Spleen (tissue), 11 donors: ENCODE measurements at regions not wholly inside any gene's neighbourhood (a gene's known extent, or its start where the extent isn't known, plus 50 kb on each side); places are given as distances from the start of the nearest gene placed in this dataset.

ENCODE experiments used
- DNase-seq: peaks from one replicate; pipeline ENCODE4 v3.0.0-alpha.2; 2020
- H3K27ac ChIP-seq, 8 donors: fragments of 200-600 bp; sonication (generic) in 7 of 8; 1 replicate in 4 of 8; 2 replicates in 4 of 8; pipeline versions ENCODE4 v1.5.0 to v1.8.0; 2016 to 2021; ENCODE audit warnings: inconsistent platforms in 4 of 8, mild to moderate bottlenecking in 4 of 8, moderate library complexity in 1 of 8
- H3K27me3 ChIP-seq, 7 donors: fragments of 200-600 bp; sonication (generic) in 6 of 7; replicated peaks in 1 of 7; 1 replicate in 4 of 7; 2 replicates in 3 of 7; pipeline versions ENCODE4 v1.5.0 to v1.8.0; 2016 to 2021; ENCODE audit warnings: inconsistent platforms in 3 of 7, mild to moderate bottlenecking in 1 of 7
- H3K36me3 ChIP-seq, 6 donors: fragments of 200-600 bp; sonication (generic) in 5 of 6; 1 replicate in 4 of 6; 2 replicates in 2 of 6; pipeline versions ENCODE4 v1.5.0 to v1.8.0; 2016 to 2021; ENCODE audit warnings: inconsistent platforms in 2 of 6
- H3K4me1 ChIP-seq, 6 donors: fragments of 200-600 bp; sonication (generic) in 5 of 6; 1 replicate in 3 of 6; 2 replicates in 3 of 6; pipeline versions ENCODE4 v1.5.0 to v1.8.0; 2016 to 2021; ENCODE audit warnings: inconsistent platforms in 3 of 6
- H3K4me3 ChIP-seq, 8 donors: fragments of 200-600 bp; sonication (generic) in 7 of 8; 1 replicate in 4 of 8; 2 replicates in 4 of 8; pipeline versions ENCODE4 v1.5.0 to v1.8.0; 2016 to 2021; ENCODE audit warnings: inconsistent platforms in 4 of 8, mild to moderate bottlenecking in 4 of 8, moderate library complexity in 2 of 8
- H3K9me3 ChIP-seq, 8 donors: fragments of 200-600 bp; sonication (generic) in 7 of 8; 1 replicate in 4 of 8; 2 replicates in 4 of 8; pipeline versions ENCODE4 v1.5.0 to v1.8.0; 2016 to 2021; ENCODE audit warnings: inconsistent platforms in 4 of 8
- POLR2A ChIP-seq, 3 donors: fragments of 450-650 bp; IDR thresholded peaks; one replicate each; pipeline ENCODE4 v1.5.1; 2017; ENCODE audit warnings: antibody characterized with exemption in 3 of 3, mild to moderate bottlenecking in 1 of 3
- POLR2AphosphoS5 ChIP-seq, 3 donors: sonication (generic); formaldehyde crosslinking; IDR thresholded peaks; one replicate each; pipeline ENCODE4 v1.5.1; 2017; ENCODE audit warnings: antibody characterized with exemption in 3 of 3
- WGBS, 5 donors: extraction: QIAGEN DNeasy Blood & Tissue Kit in 3 of 5; methylation state at CpG; one replicate each; pipeline versions ENCODE4 v1.1.5 to v1.1.7; 2013 to 2018; 5-methylcytosine and 5-hydroxymethylcytosine counted together
- intact Hi-C: fragments of 100-400 bp; cut with DNase I; formaldehyde crosslinking; loops from one replicate; pipeline ENCODE4 v1.15.0; 2023; ENCODE audit warnings: low total_unique reads
- TF ChIP-seq, protein P1 (sequence below), 11 experiments: fragments of 200-600 bp in 7 of 11; fragments of 450-650 bp in 4 of 11; sonication (generic) in 4 of 11; IDR thresholded peaks in 8 of 11; conservative IDR thresholded peaks in 3 of 11; 1 replicate in 7 of 11; 2 replicates in 4 of 11; pipeline versions ENCODE4 v1.4.0 to v1.8.0; 2016 to 2021; ENCODE audit warnings: antibody characterized with exemption in 11 of 11, inconsistent platforms in 4 of 11, mild to moderate bottlenecking in 1 of 11
- donor health status: healthy with polysubstance abuse.
- donor health status: DM: no; HTN: no; CAD: no; lungs with moderate emphysema.
- donor health status: DM: no; HTN: no; CAD: no.
- donor health status: Bipolar disorder and iron deficiency.
- donor health status: healthy.
- donor health status: DM: no; HTN: no; CAD: no.
- donor health status: DM: yes; HTN: yes; CAD: no.

DNA sequence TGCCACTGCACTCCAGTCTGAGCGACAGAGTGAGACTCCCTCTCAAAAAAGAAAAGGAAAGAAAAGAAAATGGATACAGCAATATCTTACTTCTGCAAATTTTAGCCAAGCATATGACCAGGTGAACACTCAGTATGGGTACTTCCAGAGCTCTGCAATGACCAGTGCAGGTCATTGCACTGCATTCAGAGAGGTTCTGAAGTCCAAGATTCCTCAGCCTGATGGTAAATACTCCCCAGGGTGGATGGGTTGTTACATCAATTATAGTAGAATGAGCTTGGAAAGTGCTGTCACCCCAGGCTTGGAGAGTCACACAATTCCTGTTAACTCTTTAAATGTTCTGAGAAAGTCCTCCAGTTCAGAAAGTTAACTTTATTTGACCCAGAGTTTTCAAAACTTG, 103.7 kb downstream of the RPLP1 start:
- H3K4me3 ChIP-seq: no peak overlapping the region
- intact Hi-C loops: no loop called here
- no peaks in the 10 kb centered on the region for H3K4me1 ChIP-seq
- no peaks in the 10 kb centered on the region for H3K36me3 ChIP-seq
- 88 to 100% (median 90%) methylated on average over 1 of the region's 1 CpG for WGBS, 5 donors
- TF ChIP-seq POLR2AphosphoS5 (IDR thresholded peaks at IDR 0.05): no peak
- H3K27ac ChIP-seq: no peak overlapping the region
- H3K27me3 ChIP-seq: peaks cover 0 to 13% (median 0%) of the 10 kb centered on the region in 7 donors
- peaks cover 0 to 20% (median 15%) of the 10 kb centered on the region in 8 donors for H3K9me3 ChIP-seq
- DNase-seq: no peak

- no peak overlapping the region for H3K4me3 ChIP-seq
- TF ChIP-seq POLR2AphosphoS5 (IDR thresholded peaks at IDR 0.05) (no peak), POLR2A (IDR thresholded peaks at IDR 0.05) (no peak)
- TF ChIP-seq, protein P1, sequence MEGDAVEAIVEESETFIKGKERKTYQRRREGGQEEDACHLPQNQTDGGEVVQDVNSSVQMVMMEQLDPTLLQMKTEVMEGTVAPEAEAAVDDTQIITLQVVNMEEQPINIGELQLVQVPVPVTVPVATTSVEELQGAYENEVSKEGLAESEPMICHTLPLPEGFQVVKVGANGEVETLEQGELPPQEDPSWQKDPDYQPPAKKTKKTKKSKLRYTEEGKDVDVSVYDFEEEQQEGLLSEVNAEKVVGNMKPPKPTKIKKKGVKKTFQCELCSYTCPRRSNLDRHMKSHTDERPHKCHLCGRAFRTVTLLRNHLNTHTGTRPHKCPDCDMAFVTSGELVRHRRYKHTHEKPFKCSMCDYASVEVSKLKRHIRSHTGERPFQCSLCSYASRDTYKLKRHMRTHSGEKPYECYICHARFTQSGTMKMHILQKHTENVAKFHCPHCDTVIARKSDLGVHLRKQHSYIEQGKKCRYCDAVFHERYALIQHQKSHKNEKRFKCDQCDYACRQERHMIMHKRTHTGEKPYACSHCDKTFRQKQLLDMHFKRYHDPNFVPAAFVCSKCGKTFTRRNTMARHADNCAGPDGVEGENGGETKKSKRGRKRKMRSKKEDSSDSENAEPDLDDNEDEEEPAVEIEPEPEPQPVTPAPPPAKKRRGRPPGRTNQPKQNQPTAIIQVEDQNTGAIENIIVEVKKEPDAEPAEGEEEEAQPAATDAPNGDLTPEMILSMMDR (IDR thresholded peaks at IDR 0.05 in 8 of 11, conservative IDR thresholded peaks at IDR 0.05 in 3 of 11): no peak
- H3K27me3 ChIP-seq: peaks cover 0 to 19% (median 0%) of the 10 kb centered on the region in 7 donors
- H3K36me3 ChIP-seq: no peaks in the 10 kb centered on the region
- no peak overlapping the region for H3K27ac ChIP-seq
- H3K9me3 ChIP-seq: peaks cover 0 to 11% (median 6%) of the 10 kb centered on the region in 8 donors
- intact Hi-C loops: no loop called here
- no peak for DNase-seq
- no peaks in the 10 kb centered on the region for H3K4me1 ChIP-seq
- 76 to 92% (median 89%) methylated on average over 5 of the region's 5 CpGs for WGBS, 5 donors
Observed at GRCh38 chr15:69557020-69557706, 104.5 kb downstream of the RPLP1 start.

DNA sequence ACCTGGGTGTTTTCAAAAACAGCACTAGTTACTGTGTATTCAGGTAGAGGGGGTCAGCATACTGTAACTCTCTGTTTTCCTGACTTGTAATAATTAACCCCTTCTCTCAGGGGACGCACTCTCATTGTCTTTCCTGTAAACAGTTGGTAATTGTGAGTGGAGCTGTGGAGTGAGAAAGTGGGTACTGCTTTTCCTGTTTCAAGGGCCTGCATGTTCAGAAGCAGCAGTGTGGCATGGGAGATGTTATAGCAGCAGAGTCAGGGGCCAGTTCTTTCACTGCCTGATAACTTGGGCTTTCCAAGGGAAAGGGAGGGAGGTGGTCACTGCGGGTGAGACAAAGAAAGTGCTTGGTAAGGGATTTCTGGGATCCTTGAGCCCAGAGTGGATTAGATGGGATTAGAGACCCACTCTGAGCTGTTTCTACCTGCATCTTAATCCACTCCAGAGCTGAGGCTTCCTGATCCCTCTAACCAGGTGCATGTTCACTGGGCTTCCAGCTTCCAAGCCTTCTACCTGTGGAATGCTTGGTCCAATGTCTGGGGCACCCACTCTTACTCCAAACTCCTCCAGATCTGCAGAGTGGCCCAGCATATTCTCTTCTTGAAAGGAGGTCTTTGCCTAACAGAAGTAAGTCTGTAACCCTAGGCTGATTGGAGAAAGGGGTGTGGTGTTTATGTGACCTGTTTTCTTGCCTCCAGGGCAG, 105.2 kb downstream of the RPLP1 start:
- Histone ChIP-seq H3K27ac (no peak overlapping the region), H3K4me3 (no peak overlapping the region), H3K4me1 (no peaks in the 10 kb centered on the region), H3K27me3 (peaks cover 0 to 19% (median 0%) of the 10 kb centered on the region in 7 donors), H3K36me3 (no peaks in the 10 kb centered on the region), H3K9me3 (peaks cover 0 to 4% (median 0%) of the 10 kb centered on the region in 8 donors)
- intact Hi-C loops: no loop called here
- WGBS, 5 donors: 71 to 86% (median 80%) methylated on average over 2 of the region's 2 CpGs
- TF ChIP-seq POLR2A (IDR thresholded peaks at IDR 0.05): no peak
- no peak for TF ChIP-seq POLR2AphosphoS5 (IDR thresholded peaks at IDR 0.05)
- TF ChIP-seq, protein P1 (IDR thresholded peaks at IDR 0.05 in 8 of 11, conservative IDR thresholded peaks at IDR 0.05 in 3 of 11): no peak
- no peak for DNase-seq

GRCh38 chr15:69559440-69560190, 107.0 kb downstream of the RPLP1 start:
- H3K4me3 ChIP-seq: no peak overlapping the region
- H3K27ac ChIP-seq: no peak overlapping the region
- H3K27me3 ChIP-seq: peaks cover 0 to 14% (median 0%) of the 10 kb centered on the region in 7 donors
- no peaks in the 10 kb centered on the region for H3K36me3 ChIP-seq
- TF ChIP-seq POLR2A (IDR thresholded peaks at IDR 0.05) (no peak), POLR2AphosphoS5 (IDR thresholded peaks at IDR 0.05) (no peak)
- TF ChIP-seq, protein P1 (IDR thresholded peaks at IDR 0.05 in 8 of 11, conservative IDR thresholded peaks at IDR 0.05 in 3 of 11): no peak
- no peak for DNase-seq
- no peaks in the 10 kb centered on the region for H3K4me1 ChIP-seq
- 49 to 69% (median 65%) methylated on average over 5 of the region's 5 CpGs for WGBS, 5 donors
- no peaks in the 10 kb centered on the region for H3K9me3 ChIP-seq
- intact Hi-C loops: no loop called here
